SK-N-SH (cell line): ENCODE measurements at regions not wholly inside any gene's neighbourhood (a gene's known extent, or its start where the extent isn't known, plus 50 kb on each side); places are given as distances from the start of the nearest gene placed in this dataset.

Source experiments
- CTCF ChIA-PET: fragments of 300-600, 350-600 bp; formaldehyde crosslinking; extraction: SDS; loops from one replicate; lab custom pipeline; 2021; lab: Yijun Ruan, JAX
- POLR2A ChIA-PET: fragments of 350-600 bp; sonication (Branson Sonifier 250); formaldehyde crosslinking; extraction: SDS; loops from one replicate; lab custom pipeline; 2020; ENCODE audit warnings: antibody characterized with exemption, inconsistent platforms; lab: Yijun Ruan, JAX
- DNase-seq: peaks from one replicate; pipeline ENCODE4 v3.0.0; 2012
- H2AFZ ChIP-seq: fragments of 200-600 bp; sonication (generic); 2 replicates; pipeline ENCODE4 v1.8.1; 2016; ENCODE audit warnings: antibody characterized with exemption, mild to moderate bottlenecking, low read depth
- H3F3A ChIP-seq: fragments of 200-600 bp; sonication (generic); replicated peaks from 2 replicates; pipeline ENCODE3; 2016; ENCODE audit warnings: antibody characterized with exemption, mild to moderate bottlenecking; ENCODE audit not compliant: insufficient read depth
- H3K27ac ChIP-seq, 2 experiments: fragments of 200-500 bp in 1 of 2; fragments of 200-600 bp in 1 of 2; sonication (Bioruptor generic) in 1 of 2; sonication (generic), shearing (Covaris generic) in 1 of 2; 2 replicates each; pipeline versions ENCODE4 v1.5.1 to v1.6.1; 2014 to 2016; ENCODE audit warnings: low read depth in 2 of 2, inconsistent platforms in 1 of 2, low read length in 1 of 2, mild to moderate bottlenecking in 1 of 2, mixed read lengths in 1 of 2
- H3K27me3 ChIP-seq: fragments of 200-600 bp; sonication (generic), shearing (Covaris generic); 2 replicates; pipeline ENCODE4 v1.6.1; 2016; ENCODE audit warnings: mixed run types; ENCODE audit not compliant: insufficient read depth
- H3K36me3 ChIP-seq, 2 experiments: fragments of 200-500 bp in 1 of 2; fragments of 200-600 bp in 1 of 2; sonication (Bioruptor generic) in 1 of 2; sonication (generic) in 1 of 2; replicated peaks in 1 of 2; 2 replicates each; pipeline versions ENCODE3 to v1.5.1; 2014 to 2016; ENCODE audit warnings: low read length in 1 of 2, mild to moderate bottlenecking in 1 of 2; ENCODE audit not compliant: insufficient read depth in 2 of 2, control insufficient read depth in 1 of 2
- H3K4me1 ChIP-seq, 2 experiments: fragments of 200-500 bp in 1 of 2; fragments of 200-600 bp in 1 of 2; sonication (Bioruptor generic) in 1 of 2; sonication (generic), shearing (Covaris generic) in 1 of 2; 2 replicates each; pipeline versions ENCODE4 v1.5.1 to v1.6.1; 2014 to 2016; ENCODE audit warnings: low read depth in 1 of 2, low read length in 1 of 2, mixed run types in 1 of 2; ENCODE audit not compliant: insufficient read depth in 2 of 2, control insufficient read depth in 1 of 2
- H3K4me2 ChIP-seq: fragments of 200-600 bp; sonication (generic), shearing (Covaris generic); 2 replicates; pipeline ENCODE4 v1.6.1; 2017; ENCODE audit warnings: mixed run types
- H3K4me3 ChIP-seq, 2 experiments: fragments of 200-500 bp in 1 of 2; fragments of 200-600 bp in 1 of 2; sonication (Bioruptor generic) in 1 of 2; sonication (generic), shearing (Covaris generic) in 1 of 2; 2 replicates each; pipeline versions ENCODE4 v1.5.1 to v1.8.1; 2014 to 2016; ENCODE audit warnings: low read depth in 2 of 2, inconsistent platforms in 1 of 2, low read length in 1 of 2, mild to moderate bottlenecking in 1 of 2, mixed read lengths in 1 of 2, moderate library complexity in 1 of 2
- H3K79me2 ChIP-seq: fragments of 200-600 bp; sonication (generic); 2 replicates; pipeline ENCODE4 v1.8.1; 2017; ENCODE audit warnings: mild to moderate bottlenecking; ENCODE audit not compliant: insufficient read depth
- H3K9ac ChIP-seq: fragments of 200-600 bp; sonication (generic); 2 replicates; pipeline ENCODE4 v1.6.1; 2017; ENCODE audit warnings: mixed run types
- H3K9me2 ChIP-seq: fragments of 200-600 bp; sonication (generic); 2 replicates; pipeline ENCODE4 v1.6.1; 2017; ENCODE audit warnings: mixed run types
- H3K9me3 ChIP-seq: fragments of 200-600 bp; sonication (generic); 2 replicates; pipeline ENCODE4 v1.6.1; 2017; ENCODE audit warnings: mixed run types, mild to moderate bottlenecking, moderate library complexity
- H4K20me1 ChIP-seq: fragments of 200-600 bp; sonication (generic); 2 replicates; pipeline ENCODE4 v1.6.1; 2017; ENCODE audit warnings: mild to moderate bottlenecking, mixed run types; ENCODE audit not compliant: insufficient read depth
- ELF1 ChIP-seq: IDR thresholded peaks from 2 replicates; pipeline ENCODE4 v1.4.0; 2012
- EZH2phosphoT487 ChIP-seq: fragments of 200-600 bp; sonication (generic); IDR thresholded peaks from 2 replicates; pipeline ENCODE4 v1.6.1; 2017; ENCODE audit warnings: low read depth, mixed run types, mild to moderate bottlenecking, antibody characterized with exemption, moderate library complexity, borderline replicate concordance
- FOSL2 ChIP-seq: IDR thresholded peaks from 2 replicates; pipeline ENCODE4 v1.4.0; 2012; ENCODE audit warnings: low read depth, mild to moderate bottlenecking, moderate library complexity, borderline replicate concordance
- FOXJ3 ChIP-seq: sonication (generic); formaldehyde crosslinking; IDR thresholded peaks from 2 replicates; pipeline ENCODE4 v1.5.1; 2020; ENCODE audit warnings: mild to moderate bottlenecking, missing genetic modification reagents
- MEF2A ChIP-seq: IDR thresholded peaks from 2 replicates; pipeline ENCODE4 v1.4.0; 2012; ENCODE audit warnings: low read depth, borderline replicate concordance
- MXI1 ChIP-seq: IDR thresholded peaks from 2 replicates; pipeline ENCODE4 v1.6.1; 2012; ENCODE audit warnings: mild to moderate bottlenecking, low read depth, low read length, improper control_type of control experiment
- NRF1 ChIP-seq: IDR thresholded peaks from 2 replicates; pipeline ENCODE4 v1.6.1; 2012; ENCODE audit warnings: low read depth, mild to moderate bottlenecking, low read length
- PBX3 ChIP-seq: IDR thresholded peaks from 2 replicates; pipeline ENCODE4; 2012
- RAD21 ChIP-seq: IDR thresholded peaks from 2 replicates; pipeline ENCODE4 v1.6.1; 2012; ENCODE audit warnings: mild to moderate bottlenecking, low read length
- REST ChIP-seq: IDR thresholded peaks from 2 replicates; pipeline ENCODE4 v1.6.1; 2012; ENCODE audit warnings: mild to moderate bottlenecking, low read depth, low read length, moderate library complexity
- SIN3A ChIP-seq: IDR thresholded peaks from 2 replicates; pipeline ENCODE4 v1.6.1; 2012; ENCODE audit warnings: low read depth, mild to moderate bottlenecking, low read length, moderate library complexity, borderline replicate concordance
- SMC3 ChIP-seq: IDR thresholded peaks from 2 replicates; pipeline ENCODE4 v1.6.1; 2012; ENCODE audit warnings: low read depth, low read length, improper control_type of control experiment
- TAF1 ChIP-seq: IDR thresholded peaks from 2 replicates; pipeline ENCODE4 v1.6.1; 2012; ENCODE audit warnings: low read depth, mild to moderate bottlenecking, low read length, moderate library complexity, borderline replicate concordance
- USF1 ChIP-seq: IDR thresholded peaks from 2 replicates; pipeline ENCODE4 v1.4.0; 2012; ENCODE audit warnings: low read depth, borderline replicate concordance
- WGBS: methylation state at CpG from one replicate; pipeline ENCODE4 v1.1.6; 2017; ENCODE audit warnings: low lambda C conversion rate; 5-methylcytosine and 5-hydroxymethylcytosine counted together

- H3K9me3 ChIP-seq, result no peaks in the 10 kb centered on the region
- no peaks in the 10 kb centered on the region for H3K79me2 ChIP-seq
- POLR2A ChIA-PET, result no interaction called here
- H3K4me3 ChIP-seq, result no peak overlapping the region
- no peak overlapping the region for H3K27ac ChIP-seq
- H3K9ac ChIP-seq, result no peak overlapping the region
- no peaks in the 10 kb centered on the region for H3F3A ChIP-seq
- H3K4me2 ChIP-seq, result no peak overlapping the region
- no peaks in the 10 kb centered on the region for H3K27me3 ChIP-seq
- TF ChIP-seq NRF1, result no peak
- no peak for TF ChIP-seq MXI1
- TF ChIP-seq PBX3, result no peak
- no peak for TF ChIP-seq SIN3A
- TF ChIP-seq SMC3, result no peak
- TF ChIP-seq TAF1, result no peak
- no peak for TF ChIP-seq USF1
- TF ChIP-seq MEF2A, result no peak
- no peak for TF ChIP-seq EZH2phosphoT487
- TF ChIP-seq REST, result no peak
- TF ChIP-seq, all 33 proteins: peak for 0
- WGBS, result 70% methylated on average over 3 of the region's 3 CpGs
- DNase-seq, result no peak
- Histone ChIP-seq H2AFZ (no peak overlapping the region), H4K20me1 (no peaks in the 10 kb centered on the region), H3K9me2 (no peaks in the 10 kb centered on the region), H3K4me1 (no peaks in the 10 kb centered on the region; a peak in 2 of 4 replicates), H3K36me3 (no peaks in the 10 kb centered on the region)
- CTCF ChIA-PET, result no interaction called here
These were observed 832.3 kb downstream of the LTN1 start for GRCh38 chr21:28160378-28160777.

- Histone ChIP-seq H3K27ac (no peak overlapping the region), H3K4me1 (no peaks in the 10 kb centered on the region; a peak in 2 of 4 replicates), H4K20me1 (no peaks in the 10 kb centered on the region), H3K27me3 (no peaks in the 10 kb centered on the region), H3K4me2 (no peak overlapping the region), H3K4me3 (no peak overlapping the region)
- DNase-seq, result no peak
- WGBS, result 40% methylated on average over 3 of the region's 3 CpGs
- POLR2A ChIA-PET, result no interaction called here
- CTCF ChIA-PET, result no interaction called here
- no peak for TF ChIP-seq TAF1
- TF ChIP-seq ELF1, result no peak
- TF ChIP-seq FOSL2, result no peak
- no peak for TF ChIP-seq REST
- TF ChIP-seq FOXJ3 (CRISPR knock-in tag), result no peak
- TF ChIP-seq RAD21, result no peak
- TF ChIP-seq MXI1, result no peak
- TF ChIP-seq, all 33 proteins: peak for 0
- Histone ChIP-seq H3K79me2 (no peaks in the 10 kb centered on the region), H2AFZ (no peak overlapping the region), H3F3A (no peaks in the 10 kb centered on the region), H3K9me3 (no peaks in the 10 kb centered on the region), H3K9ac (no peak overlapping the region), H3K36me3 (no peaks in the 10 kb centered on the region), H3K9me2 (no peaks in the 10 kb centered on the region)
These were observed 833.3 kb downstream of the LTN1 start for GRCh38 chr21:28159396-28159795.
